ENCODE measurements at regions not wholly inside any gene's neighbourhood (a gene's known extent, or its start where the extent isn't known, plus 50 kb on each side); places are given as distances from the start of the nearest gene placed in this dataset.

GRCh38 chr7:136167991-136168390 is 190.8 kb upstream of the MTPN start (continued):
- TF ChIP-seq, protein P1, sequence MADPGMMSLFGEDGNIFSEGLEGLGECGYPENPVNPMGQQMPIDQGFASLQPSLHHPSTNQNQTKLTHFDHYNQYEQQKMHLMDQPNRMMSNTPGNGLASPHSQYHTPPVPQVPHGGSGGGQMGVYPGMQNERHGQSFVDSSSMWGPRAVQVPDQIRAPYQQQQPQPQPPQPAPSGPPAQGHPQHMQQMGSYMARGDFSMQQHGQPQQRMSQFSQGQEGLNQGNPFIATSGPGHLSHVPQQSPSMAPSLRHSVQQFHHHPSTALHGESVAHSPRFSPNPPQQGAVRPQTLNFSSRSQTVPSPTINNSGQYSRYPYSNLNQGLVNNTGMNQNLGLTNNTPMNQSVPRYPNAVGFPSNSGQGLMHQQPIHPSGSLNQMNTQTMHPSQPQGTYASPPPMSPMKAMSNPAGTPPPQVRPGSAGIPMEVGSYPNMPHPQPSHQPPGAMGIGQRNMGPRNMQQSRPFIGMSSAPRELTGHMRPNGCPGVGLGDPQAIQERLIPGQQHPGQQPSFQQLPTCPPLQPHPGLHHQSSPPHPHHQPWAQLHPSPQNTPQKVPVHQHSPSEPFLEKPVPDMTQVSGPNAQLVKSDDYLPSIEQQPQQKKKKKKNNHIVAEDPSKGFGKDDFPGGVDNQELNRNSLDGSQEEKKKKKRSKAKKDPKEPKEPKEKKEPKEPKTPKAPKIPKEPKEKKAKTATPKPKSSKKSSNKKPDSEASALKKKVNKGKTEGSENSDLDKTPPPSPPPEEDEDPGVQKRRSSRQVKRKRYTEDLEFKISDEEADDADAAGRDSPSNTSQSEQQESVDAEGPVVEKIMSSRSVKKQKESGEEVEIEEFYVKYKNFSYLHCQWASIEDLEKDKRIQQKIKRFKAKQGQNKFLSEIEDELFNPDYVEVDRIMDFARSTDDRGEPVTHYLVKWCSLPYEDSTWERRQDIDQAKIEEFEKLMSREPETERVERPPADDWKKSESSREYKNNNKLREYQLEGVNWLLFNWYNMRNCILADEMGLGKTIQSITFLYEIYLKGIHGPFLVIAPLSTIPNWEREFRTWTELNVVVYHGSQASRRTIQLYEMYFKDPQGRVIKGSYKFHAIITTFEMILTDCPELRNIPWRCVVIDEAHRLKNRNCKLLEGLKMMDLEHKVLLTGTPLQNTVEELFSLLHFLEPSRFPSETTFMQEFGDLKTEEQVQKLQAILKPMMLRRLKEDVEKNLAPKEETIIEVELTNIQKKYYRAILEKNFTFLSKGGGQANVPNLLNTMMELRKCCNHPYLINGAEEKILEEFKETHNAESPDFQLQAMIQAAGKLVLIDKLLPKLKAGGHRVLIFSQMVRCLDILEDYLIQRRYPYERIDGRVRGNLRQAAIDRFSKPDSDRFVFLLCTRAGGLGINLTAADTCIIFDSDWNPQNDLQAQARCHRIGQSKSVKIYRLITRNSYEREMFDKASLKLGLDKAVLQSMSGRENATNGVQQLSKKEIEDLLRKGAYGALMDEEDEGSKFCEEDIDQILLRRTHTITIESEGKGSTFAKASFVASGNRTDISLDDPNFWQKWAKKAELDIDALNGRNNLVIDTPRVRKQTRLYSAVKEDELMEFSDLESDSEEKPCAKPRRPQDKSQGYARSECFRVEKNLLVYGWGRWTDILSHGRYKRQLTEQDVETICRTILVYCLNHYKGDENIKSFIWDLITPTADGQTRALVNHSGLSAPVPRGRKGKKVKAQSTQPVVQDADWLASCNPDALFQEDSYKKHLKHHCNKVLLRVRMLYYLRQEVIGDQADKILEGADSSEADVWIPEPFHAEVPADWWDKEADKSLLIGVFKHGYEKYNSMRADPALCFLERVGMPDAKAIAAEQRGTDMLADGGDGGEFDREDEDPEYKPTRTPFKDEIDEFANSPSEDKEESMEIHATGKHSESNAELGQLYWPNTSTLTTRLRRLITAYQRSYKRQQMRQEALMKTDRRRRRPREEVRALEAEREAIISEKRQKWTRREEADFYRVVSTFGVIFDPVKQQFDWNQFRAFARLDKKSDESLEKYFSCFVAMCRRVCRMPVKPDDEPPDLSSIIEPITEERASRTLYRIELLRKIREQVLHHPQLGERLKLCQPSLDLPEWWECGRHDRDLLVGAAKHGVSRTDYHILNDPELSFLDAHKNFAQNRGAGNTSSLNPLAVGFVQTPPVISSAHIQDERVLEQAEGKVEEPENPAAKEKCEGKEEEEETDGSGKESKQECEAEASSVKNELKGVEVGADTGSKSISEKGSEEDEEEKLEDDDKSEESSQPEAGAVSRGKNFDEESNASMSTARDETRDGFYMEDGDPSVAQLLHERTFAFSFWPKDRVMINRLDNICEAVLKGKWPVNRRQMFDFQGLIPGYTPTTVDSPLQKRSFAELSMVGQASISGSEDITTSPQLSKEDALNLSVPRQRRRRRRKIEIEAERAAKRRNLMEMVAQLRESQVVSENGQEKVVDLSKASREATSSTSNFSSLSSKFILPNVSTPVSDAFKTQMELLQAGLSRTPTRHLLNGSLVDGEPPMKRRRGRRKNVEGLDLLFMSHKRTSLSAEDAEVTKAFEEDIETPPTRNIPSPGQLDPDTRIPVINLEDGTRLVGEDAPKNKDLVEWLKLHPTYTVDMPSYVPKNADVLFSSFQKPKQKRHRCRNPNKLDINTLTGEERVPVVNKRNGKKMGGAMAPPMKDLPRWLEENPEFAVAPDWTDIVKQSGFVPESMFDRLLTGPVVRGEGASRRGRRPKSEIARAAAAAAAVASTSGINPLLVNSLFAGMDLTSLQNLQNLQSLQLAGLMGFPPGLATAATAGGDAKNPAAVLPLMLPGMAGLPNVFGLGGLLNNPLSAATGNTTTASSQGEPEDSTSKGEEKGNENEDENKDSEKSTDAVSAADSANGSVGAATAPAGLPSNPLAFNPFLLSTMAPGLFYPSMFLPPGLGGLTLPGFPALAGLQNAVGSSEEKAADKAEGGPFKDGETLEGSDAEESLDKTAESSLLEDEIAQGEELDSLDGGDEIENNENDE (IDR thresholded peaks at IDR 0.05; ENCODE audit: insufficient replicate concordance, low read length) = no peak
- TF ChIP-seq CHD1 (IDR thresholded peaks at IDR 0.05; ENCODE audit: low read depth, low read length) (no peak), TCF12 (IDR thresholded peaks at IDR 0.05; ENCODE audit: low read depth, low read length) (no peak)
